CD4-positive, CD25-positive, alpha-beta regulatory T cell (primary cell): ENCODE measurements at regions not wholly inside any gene's neighbourhood (a gene's known extent, or its start where the extent isn't known, plus 50 kb on each side); places are given as distances from the start of the nearest gene placed in this dataset.
"Not testable (repeated sequence)": the region's sequence is repeated elsewhere in the genome, so short reads cannot be mapped to it uniquely, and the experiment has no call there.

Source experiments
- ATAC-seq, 2 donors: fragments of 150-1000 bp; cut with Tn5 transposase; one replicate each; pipeline ENCODE4 v1.10.0; 2021; ENCODE audit warnings: low read depth in 2 of 2, moderate number of reproducible peaks in 2 of 2, moderate library complexity in 1 of 2
- DNase-seq, 3 donors: peaks; one replicate each; pipeline versions ENCODE4 v3.0.0 to v3.0.0-alpha.2; 2012 to 2022; ENCODE audit warnings: mixed read lengths in 1 of 3
- H3K27ac ChIP-seq: one replicate; pipeline ENCODE4 v1.7.0; 2013; ENCODE audit warnings: mild to moderate bottlenecking, low read length; ENCODE audit not compliant: insufficient read depth, poor library complexity, severe bottlenecking
- H3K27me3 ChIP-seq: one replicate; pipeline ENCODE4 v1.7.0; 2013; ENCODE audit warnings: low read length; ENCODE audit not compliant: control insufficient read depth, insufficient read depth
- H3K36me3 ChIP-seq: one replicate; pipeline ENCODE4 v1.7.0; 2013; ENCODE audit warnings: mild to moderate bottlenecking, low read length, moderate library complexity; ENCODE audit not compliant: control insufficient read depth, insufficient read depth
- H3K4me1 ChIP-seq: 2 replicates; pipeline ENCODE4 v1.7.0; 2013; ENCODE audit warnings: mild to moderate bottlenecking, low read length; ENCODE audit not compliant: insufficient read depth, control insufficient read depth, poor library complexity, severe bottlenecking
- H3K4me3 ChIP-seq: one replicate; pipeline ENCODE4 v1.7.0; 2013; ENCODE audit warnings: low read depth, mild to moderate bottlenecking, low read length, moderate library complexity
- H3K9me3 ChIP-seq, 2 experiments: 1 replicate in 1 of 2; 2 replicates in 1 of 2; pipeline ENCODE4 v1.7.0; 2013; ENCODE audit warnings: low read length in 2 of 2, mild to moderate bottlenecking in 1 of 2, moderate library complexity in 1 of 2; ENCODE audit not compliant: control insufficient read depth in 2 of 2
- H3K27ac Mint-ChIP-seq, 3 donors: one replicate each; pipeline ENCODE4 v1.8.0; 2020 to 2022; ENCODE audit warnings: mild to moderate bottlenecking in 3 of 3, mixed read lengths in 3 of 3, moderate library complexity in 2 of 3
- H3K27me3 Mint-ChIP-seq: one replicate; pipeline ENCODE4 v1.8.0; 2022; ENCODE audit warnings: mild to moderate bottlenecking, mixed read lengths
- H3K36me3 Mint-ChIP-seq: one replicate; pipeline ENCODE4 v1.8.0; 2020; ENCODE audit warnings: mixed read lengths
- H3K4me1 Mint-ChIP-seq, 4 donors: one replicate each; pipeline ENCODE4 v1.8.0; 2020 to 2022; ENCODE audit warnings: mixed read lengths in 4 of 4, mild to moderate bottlenecking in 1 of 4
- H3K4me3 Mint-ChIP-seq, 4 donors: one replicate each; pipeline ENCODE4 v1.8.0; 2020 to 2022; ENCODE audit warnings: mild to moderate bottlenecking in 4 of 4, mixed read lengths in 4 of 4, moderate library complexity in 3 of 4
- H3K9me3 Mint-ChIP-seq, 7 donors: one replicate each; pipeline ENCODE4 v1.8.0; 2020 to 2022; ENCODE audit warnings: mixed read lengths in 7 of 7, mild to moderate bottlenecking in 3 of 7, moderate library complexity in 2 of 7

DNA sequence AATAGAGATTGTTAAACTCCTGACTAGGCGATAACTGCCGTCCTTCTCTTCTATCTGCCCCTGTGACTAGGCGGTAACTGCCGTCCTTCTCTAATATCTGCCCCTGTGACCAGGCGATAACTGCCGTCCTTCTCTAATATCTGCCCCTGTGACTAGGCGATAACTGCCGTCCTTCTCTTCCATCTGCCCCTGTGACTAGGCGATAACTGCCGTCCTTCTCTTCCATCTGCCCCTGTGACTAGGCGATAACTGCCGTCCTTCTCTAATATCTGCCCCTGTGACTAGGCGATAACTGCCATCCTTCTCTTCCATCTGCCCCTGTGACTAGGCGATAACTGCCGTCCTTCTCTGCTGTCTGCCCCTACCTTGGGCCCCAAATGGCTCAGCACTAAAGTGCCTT lies 59.5 kb upstream of the FRG1 start:
- H3K4me1 ChIP-seq, H3K27ac ChIP-seq, H3K36me3 ChIP-seq, ATAC-seq, H3K27ac Mint-ChIP-seq, H3K27me3 Mint-ChIP-seq, H3K36me3 Mint-ChIP-seq, DNase-seq, H3K9me3 ChIP-seq, H3K4me3 ChIP-seq, H3K9me3 Mint-ChIP-seq, H3K4me1 Mint-ChIP-seq, H3K27me3 ChIP-seq, H3K4me3 Mint-ChIP-seq: not testable (repeated sequence)

DNA sequence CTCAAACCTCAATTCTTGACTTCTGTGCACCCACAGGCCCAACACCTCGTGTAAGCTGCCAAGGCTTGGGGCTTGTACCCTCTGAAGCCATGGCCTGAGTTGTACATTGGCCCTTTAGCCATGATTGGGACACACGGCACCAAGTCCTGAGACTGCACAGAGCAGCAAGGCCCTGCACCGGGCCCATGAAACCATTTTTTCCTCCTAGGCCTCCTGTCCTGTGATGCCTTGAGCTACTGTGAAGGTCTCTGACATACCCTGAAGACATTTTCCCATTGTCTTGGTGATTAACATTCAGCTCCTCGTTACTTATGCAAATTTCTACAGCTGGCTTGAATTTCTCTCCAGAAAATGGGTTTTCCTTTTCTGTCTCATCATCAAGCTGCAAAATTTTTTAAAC lies 52.3 kb upstream of the FRG1 start:
- H3K9me3 Mint-ChIP-seq: peaks cover 0 to 17% (median 10%) of the 10 kb centered on the region in 7 donors
- not testable (repeated sequence) for H3K27ac ChIP-seq

More for the DNA sequence above, 52.3 kb upstream of the FRG1 start:
- not testable (repeated sequence) for H3K4me3 Mint-ChIP-seq, H3K27me3 ChIP-seq, H3K27me3 Mint-ChIP-seq, H3K4me3 ChIP-seq, H3K9me3 ChIP-seq, H3K36me3 Mint-ChIP-seq, H3K4me1 ChIP-seq, H3K4me1 Mint-ChIP-seq, H3K36me3 ChIP-seq, DNase-seq, ATAC-seq, H3K27ac Mint-ChIP-seq
